PC-9 (cell line): ENCODE measurements at regions not wholly inside any gene's neighbourhood (a gene's known extent, or its start where the extent isn't known, plus 50 kb on each side); places are given as distances from the start of the nearest gene placed in this dataset.

Experiments used
- BruUV-seq: library from RNA; stranded (reverse); fragments of 400-500 nt; replicated peaks from 2 replicates; lab custom pipeline; 2021; lab: Mats Ljungman, UMichigan
- CTCF ChIA-PET: fragments of 300-600 bp; sonication (Branson Sonifier 250); formaldehyde crosslinking; loops from one replicate; lab custom pipeline; 2022; ENCODE audit warnings: antibody characterized with exemption; lab: Charles Lee
- POLR2A ChIA-PET: fragments of 300-600 bp; sonication (Branson Sonifier 250); formaldehyde crosslinking; loops from one replicate; lab custom pipeline; 2022; ENCODE audit warnings: antibody characterized with exemption; ENCODE audit not compliant: unreplicated experiment; lab: Charles Lee
- DNase-seq, 2 experiments: peaks; one replicate each; pipeline versions ENCODE4 v3.0.0 to v3.0.0-alpha.2; 2015 to 2022; ENCODE audit warnings: mixed read lengths in 1 of 2
- H2AFZ ChIP-seq: fragments of 200-600 bp; sonication (generic); 2 replicates; pipeline ENCODE4 v1.8.1; 2017; ENCODE audit warnings: antibody characterized with exemption
- H3F3A ChIP-seq: fragments of 200-600 bp; sonication (generic); 2 replicates; pipeline ENCODE4 v1.8.1; 2017; ENCODE audit warnings: antibody characterized with exemption, mild to moderate bottlenecking, low read depth; ENCODE audit not compliant: insufficient read depth
- H3K27ac ChIP-seq: fragments of 200-600 bp; sonication (generic); 2 replicates; pipeline ENCODE4 v1.6.1; 2016; ENCODE audit warnings: mixed run types
- H3K27me3 ChIP-seq: fragments of 200-600 bp; sonication (generic); 2 replicates; pipeline ENCODE4 v1.6.1; 2016; ENCODE audit warnings: low read depth, mixed run types; ENCODE audit not compliant: insufficient read depth
- H3K36me3 ChIP-seq: fragments of 200-600 bp; sonication (generic); 2 replicates; pipeline ENCODE4 v1.6.1; 2016; ENCODE audit warnings: low read depth, mixed run types
- H3K4me1 ChIP-seq: fragments of 200-600 bp; sonication (generic); replicated peaks from 2 replicates; pipeline ENCODE4 v1.6.1; 2016; ENCODE audit warnings: mixed run types; ENCODE audit not compliant: insufficient read depth
- H3K4me2 ChIP-seq: fragments of 200-600 bp; sonication (generic); 2 replicates; pipeline ENCODE4 v1.6.1; 2017; ENCODE audit warnings: mixed run types
- H3K4me3 ChIP-seq: fragments of 200-600 bp; sonication (generic); 2 replicates; pipeline ENCODE4 v1.6.1; 2016; ENCODE audit warnings: mixed run types
- H3K79me2 ChIP-seq: fragments of 200-600 bp; sonication (generic); 2 replicates; pipeline ENCODE4 v1.6.1; 2017; ENCODE audit warnings: low read depth, mixed run types
- H3K9me2 ChIP-seq: fragments of 200-600 bp; sonication (generic); 2 replicates; pipeline ENCODE4 v1.8.1; 2017; ENCODE audit warnings: mild to moderate bottlenecking; ENCODE audit not compliant: insufficient read depth
- H3K9me3 ChIP-seq: fragments of 200-600 bp; sonication (generic); 2 replicates; pipeline ENCODE4 v1.8.1; 2016; ENCODE audit warnings: low read depth; ENCODE audit not compliant: insufficient read depth
- H4K20me1 ChIP-seq: fragments of 200-600 bp; sonication (generic); 2 replicates; pipeline ENCODE4 v1.8.1; 2017; ENCODE audit not compliant: insufficient read depth
- EZH2 ChIP-seq: fragments of 200-600 bp; sonication (generic); IDR thresholded peaks from 2 replicates; pipeline ENCODE4 v1.8.0; 2017; ENCODE audit warnings: antibody characterized with exemption, low read depth
- intact Hi-C: fragments of 100-400 bp; cut with micrococcal nuclease; formaldehyde crosslinking; loops from one replicate; pipeline ENCODE4 v1.10.0; 2022; ENCODE audit not compliant: unreplicated experiment
- TF ChIP-seq, protein P1 (sequence below): fragments of 200-600 bp; sonication (generic); conservative IDR thresholded peaks from 2 replicates; pipeline ENCODE4 v1.6.1; 2017; ENCODE audit warnings: mixed run types, antibody characterized with exemption, mild to moderate bottlenecking, moderate library complexity

DNA sequence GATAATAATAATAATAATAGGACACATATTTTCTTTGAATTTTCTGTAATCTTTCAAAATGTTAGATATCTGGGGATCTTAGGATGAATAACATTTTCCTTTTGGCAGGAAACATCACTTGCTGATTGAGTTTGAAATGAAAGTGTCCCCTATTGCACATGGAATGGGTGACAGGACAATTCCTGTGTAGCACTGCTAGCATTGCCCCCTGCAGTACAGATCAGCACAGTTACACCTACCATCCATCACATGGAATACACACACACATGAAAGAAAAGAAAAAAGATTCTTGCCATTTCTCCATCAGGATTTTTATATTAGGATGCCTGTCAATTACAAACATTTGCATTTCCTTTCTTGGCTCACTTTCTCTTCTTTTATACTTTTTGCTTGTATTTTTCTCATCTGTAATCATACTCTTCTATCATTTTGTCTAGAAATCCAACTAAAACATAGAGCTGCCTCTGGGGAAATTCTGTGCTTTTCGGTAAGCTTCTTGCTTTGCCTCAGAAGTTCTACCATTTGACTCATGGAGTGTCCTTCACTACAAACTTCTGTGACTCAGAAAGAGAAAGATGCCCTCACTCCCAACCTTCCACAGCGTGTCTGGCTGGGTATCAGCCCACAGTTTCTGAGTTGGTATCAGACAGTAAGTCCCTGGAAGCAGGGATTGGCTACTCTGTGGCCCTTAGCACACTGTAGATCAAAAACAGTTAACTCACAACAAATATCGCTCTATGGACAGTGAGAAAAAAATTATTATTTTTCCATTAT, 641.2 kb downstream of the PTPRC start:
- H2AFZ ChIP-seq: no peak overlapping the region
- H3K4me2 ChIP-seq: no peak overlapping the region
- DNase-seq: no peak
- ChIA-PET CTCF (interaction anchor here (0.6 kb wide), 1 partner anchor 902 kb away, joined by 4 read pairs; no protein-coding TSS in a partner anchor), POLR2A (no interaction called here)
- BruUV-seq: no TSS peak
- no peaks in the 10 kb centered on the region for H3K79me2 ChIP-seq
- no peaks in the 10 kb centered on the region for H4K20me1 ChIP-seq
- no peaks in the 10 kb centered on the region for H3K36me3 ChIP-seq
- H3K4me1 ChIP-seq: peaks cover 5% of the 10 kb centered on the region
- H3K27ac ChIP-seq: no peak overlapping the region
- intact Hi-C loops: no loop called here
- no peak overlapping the region for H3K4me3 ChIP-seq
- TF ChIP-seq EZH2: no peak
- TF ChIP-seq, protein P1, sequence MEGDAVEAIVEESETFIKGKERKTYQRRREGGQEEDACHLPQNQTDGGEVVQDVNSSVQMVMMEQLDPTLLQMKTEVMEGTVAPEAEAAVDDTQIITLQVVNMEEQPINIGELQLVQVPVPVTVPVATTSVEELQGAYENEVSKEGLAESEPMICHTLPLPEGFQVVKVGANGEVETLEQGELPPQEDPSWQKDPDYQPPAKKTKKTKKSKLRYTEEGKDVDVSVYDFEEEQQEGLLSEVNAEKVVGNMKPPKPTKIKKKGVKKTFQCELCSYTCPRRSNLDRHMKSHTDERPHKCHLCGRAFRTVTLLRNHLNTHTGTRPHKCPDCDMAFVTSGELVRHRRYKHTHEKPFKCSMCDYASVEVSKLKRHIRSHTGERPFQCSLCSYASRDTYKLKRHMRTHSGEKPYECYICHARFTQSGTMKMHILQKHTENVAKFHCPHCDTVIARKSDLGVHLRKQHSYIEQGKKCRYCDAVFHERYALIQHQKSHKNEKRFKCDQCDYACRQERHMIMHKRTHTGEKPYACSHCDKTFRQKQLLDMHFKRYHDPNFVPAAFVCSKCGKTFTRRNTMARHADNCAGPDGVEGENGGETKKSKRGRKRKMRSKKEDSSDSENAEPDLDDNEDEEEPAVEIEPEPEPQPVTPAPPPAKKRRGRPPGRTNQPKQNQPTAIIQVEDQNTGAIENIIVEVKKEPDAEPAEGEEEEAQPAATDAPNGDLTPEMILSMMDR: no peak
- no peaks in the 10 kb centered on the region for H3F3A ChIP-seq
- no peaks in the 10 kb centered on the region for H3K27me3 ChIP-seq
- H3K9me2 ChIP-seq: no peaks in the 10 kb centered on the region
- no peaks in the 10 kb centered on the region; the same call in 1 of the 2 replicates for H3K9me3 ChIP-seq

DNA sequence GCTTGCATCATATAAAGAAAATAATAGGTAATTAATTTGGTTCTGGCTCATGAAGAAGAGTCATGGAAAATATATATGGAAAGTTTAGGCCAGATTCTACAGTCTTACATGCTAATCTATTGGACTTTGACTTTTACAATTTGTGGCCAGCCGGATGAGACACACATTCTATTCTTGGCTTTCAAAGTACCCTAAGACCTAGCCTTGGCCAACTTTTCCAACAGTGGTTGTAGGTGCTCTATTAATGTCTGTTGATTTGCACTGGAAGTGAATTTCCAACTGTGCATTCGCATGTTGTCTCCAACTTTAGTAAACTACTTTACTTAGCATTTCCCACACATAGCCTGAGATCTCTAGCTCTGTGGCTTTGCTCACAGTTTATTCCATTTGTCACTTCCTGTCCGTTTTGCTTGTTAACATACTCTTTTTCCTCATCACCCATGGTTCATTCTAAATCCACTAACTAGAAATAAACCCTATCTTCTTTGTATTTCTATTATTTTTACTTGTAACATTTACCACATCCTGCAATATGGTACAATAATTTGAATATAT, 644.0 kb downstream of the PTPRC start:
- no peaks in the 10 kb centered on the region for H3K27me3 ChIP-seq
- no peaks in the 10 kb centered on the region for H3K4me1 ChIP-seq
- H3K4me2 ChIP-seq: no peak overlapping the region
- no peaks in the 10 kb centered on the region for H4K20me1 ChIP-seq
- intact Hi-C loops: no loop called here
- BruUV-seq: no TSS peak
- H3K9me3 ChIP-seq: no peaks in the 10 kb centered on the region; the same call in 1 of the 2 replicates
- no peak overlapping the region for H3K4me3 ChIP-seq
- 0 out of 2 replicates have a peak overlapping the region, but pooled peaks have one; percentile 31 for H2AFZ ChIP-seq
- H3K36me3 ChIP-seq: no peaks in the 10 kb centered on the region
- H3K27ac ChIP-seq: no peak overlapping the region
- TF ChIP-seq, protein P1: no peak
- no peak for TF ChIP-seq EZH2
- POLR2A ChIA-PET: interaction anchor here (0.6 kb wide), 1 partner anchor 385 kb away, joined by 4 read pairs; no protein-coding TSS in a partner anchor
- CTCF ChIA-PET: no interaction called here
- DNase-seq: no peak
- H3K9me2 ChIP-seq: no peaks in the 10 kb centered on the region
- no peaks in the 10 kb centered on the region for H3K79me2 ChIP-seq
- H3F3A ChIP-seq: no peaks in the 10 kb centered on the region

GRCh38 chr1:199283794-199284193, 645.0 kb downstream of the PTPRC start:
- no peak overlapping the region for H3K4me3 ChIP-seq
- POLR2A ChIA-PET: no interaction called here
- no peak overlapping the region for H3K4me2 ChIP-seq
- H3K4me1 ChIP-seq: no peaks in the 10 kb centered on the region
- H2AFZ ChIP-seq: peak overlapping the region; percentile 65
- no peak overlapping the region for H3K27ac ChIP-seq
- H3F3A ChIP-seq: no peaks in the 10 kb centered on the region
- H3K9me3 ChIP-seq: no peaks in the 10 kb centered on the region; the same call in 1 of the 2 replicates
- BruUV-seq: no TSS peak
- no peak for DNase-seq
- CTCF ChIA-PET: no interaction called here
- no peak for TF ChIP-seq EZH2
- TF ChIP-seq, protein P1: no peak
- no peaks in the 10 kb centered on the region for H3K79me2 ChIP-seq
- no peaks in the 10 kb centered on the region for H3K27me3 ChIP-seq
- intact Hi-C loops: no loop called here
- no peaks in the 10 kb centered on the region for H4K20me1 ChIP-seq
- H3K36me3 ChIP-seq: no peaks in the 10 kb centered on the region
- no peaks in the 10 kb centered on the region for H3K9me2 ChIP-seq
